ENCODE measurements at regions not wholly inside any gene's neighbourhood (a gene's known extent, or its start where the extent isn't known, plus 50 kb on each side); places are given as distances from the start of the nearest gene placed in this dataset.

DNA sequence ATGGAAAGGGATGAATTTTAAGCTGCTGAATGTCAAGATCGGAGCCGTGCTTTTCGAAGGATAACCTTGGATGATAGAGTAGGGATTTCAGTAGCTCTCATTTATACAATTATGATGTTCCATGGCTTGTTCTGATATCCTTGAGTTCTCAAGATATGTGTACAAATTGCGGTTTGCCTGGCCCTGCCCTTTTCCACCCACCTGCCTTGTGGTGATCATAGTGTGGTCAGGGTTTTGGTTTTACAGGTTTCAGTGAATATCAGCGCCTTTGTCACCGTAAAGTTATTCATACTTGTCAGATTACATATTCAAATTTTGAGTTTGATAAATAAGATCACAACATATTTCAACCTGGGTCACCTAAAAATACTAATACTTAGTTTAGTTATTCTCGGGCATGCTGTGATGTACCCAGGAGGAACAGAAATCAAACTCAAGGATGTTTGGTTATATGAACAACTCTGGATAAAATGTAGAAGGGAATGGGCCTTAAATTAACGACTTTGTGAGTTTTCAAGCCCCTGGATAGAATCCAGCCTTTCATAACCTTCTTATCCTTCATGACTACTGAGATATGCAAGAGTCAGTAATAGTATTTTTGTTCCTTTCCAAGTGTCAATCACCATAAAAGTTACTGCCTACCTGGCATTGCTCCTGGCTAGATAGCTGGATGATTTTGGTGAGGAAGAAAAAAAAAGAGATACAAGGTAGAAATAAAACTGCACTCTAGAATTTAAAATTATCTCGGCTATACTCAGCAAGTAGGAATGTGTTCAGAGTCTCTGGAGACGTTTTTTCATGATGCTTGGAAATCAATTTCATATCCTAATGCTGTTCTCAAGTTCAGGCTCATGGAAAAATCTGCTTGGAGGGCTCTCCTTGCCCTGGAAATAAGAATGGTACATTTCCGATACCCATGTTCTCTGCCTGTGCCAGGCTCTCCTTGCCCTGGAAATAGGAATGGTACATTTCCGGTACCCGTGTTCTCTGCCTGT, 209.2 kb upstream of the TPRG1 start:
- TF ChIP-seq ATF1 (CRISPR knock-in tag; IDR thresholded peaks at IDR 0.05) (no peak), SP1 (CRISPR knock-in tag; conservative IDR thresholded peaks at IDR 0.05) (no peak)

All from WTC11 (cell line).